GM18498 (cell line): ENCODE measurements at regions not wholly inside any gene's neighbourhood (a gene's known extent, or its start where the extent isn't known, plus 50 kb on each side); places are given as distances from the start of the nearest gene placed in this dataset.

Experiments used
- ATAC-seq: cut with Tn5 transposase; IDR thresholded peaks from one replicate; pipeline ENCODE4 v1.9.1; 2021; ENCODE audit warnings: mild to moderate bottlenecking, moderate library complexity; ENCODE audit not compliant: unreplicated experiment

- ATAC-seq: no peak
Measured at GRCh38 chr3:35500641-35501350, 138.5 kb upstream of the ARPP21 start.

- no peak for ATAC-seq
Measured at GRCh38 chr3:35502699-35503098, 136.6 kb upstream of the ARPP21 start.

DNA sequence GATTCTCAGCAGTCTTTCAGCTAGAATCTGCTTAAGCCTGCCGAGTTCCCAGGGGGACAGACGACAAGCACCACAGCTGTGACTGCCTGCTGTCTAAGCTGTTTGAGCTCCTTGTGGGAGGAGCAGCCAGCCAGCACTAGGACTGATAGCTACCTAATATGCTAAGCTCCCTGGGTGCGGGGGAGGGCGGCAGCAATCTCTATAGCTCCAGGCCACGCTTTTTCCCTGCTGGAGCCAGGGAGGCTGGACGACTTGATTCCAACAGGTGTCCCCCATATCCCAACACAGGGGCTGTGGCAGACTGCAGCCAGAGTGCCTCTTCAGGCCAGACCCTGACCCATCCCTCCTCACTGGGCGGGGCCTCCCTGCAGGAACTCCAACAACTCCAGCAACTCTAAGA lies 134.1 kb upstream of the ARPP21 start:
- no peak for ATAC-seq

DNA sequence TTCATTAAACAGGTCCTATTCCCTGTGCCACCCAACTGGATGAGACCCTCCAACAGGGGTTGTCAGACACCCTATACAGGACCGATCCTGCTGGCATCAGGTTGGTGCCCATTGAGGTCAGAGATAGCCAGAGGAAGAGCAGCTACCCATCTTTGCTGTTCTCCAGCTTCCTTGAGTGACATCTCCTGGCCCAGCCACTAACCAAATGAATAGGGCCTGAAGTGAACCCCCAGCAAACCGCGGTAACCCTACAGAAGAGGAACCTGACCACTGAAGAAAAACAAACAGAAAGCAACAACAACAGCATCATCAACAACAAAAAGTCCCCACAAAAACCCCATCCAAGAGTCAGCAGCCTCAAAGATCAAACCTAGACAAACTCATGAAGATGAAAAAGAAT lies 133.6 kb upstream of the ARPP21 start:
- ATAC-seq: no peak

DNA sequence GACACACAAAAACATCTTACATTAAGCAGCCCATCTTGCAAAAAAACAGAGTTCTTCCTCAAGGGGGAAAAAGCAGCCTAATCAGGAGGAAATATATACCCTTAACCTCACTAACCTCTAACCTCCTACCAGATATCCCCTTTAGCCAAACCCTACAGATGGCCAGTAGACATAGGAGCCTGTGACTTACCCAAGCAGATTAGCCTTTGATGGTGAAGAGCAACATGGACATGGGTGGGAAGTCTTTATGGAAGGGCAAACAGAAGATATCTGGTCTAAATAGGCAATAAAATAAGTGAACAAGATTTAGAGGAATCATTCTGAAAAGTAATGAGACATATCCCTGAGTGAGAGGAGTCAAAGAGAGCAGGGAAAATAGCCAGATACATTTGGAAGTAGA lies 119.4 kb upstream of the ARPP21 start:
- ATAC-seq: no peak

- ATAC-seq: no peak
Measured at GRCh38 chr3:35521196-35521595, 118.1 kb upstream of the ARPP21 start.

- ATAC-seq: no peak
Measured at GRCh38 chr3:35522450-35522849, 116.9 kb upstream of the ARPP21 start.

GRCh38 chr3:35523074-35523473 lies 116.3 kb upstream of the ARPP21 start:
- ATAC-seq: no peak

- no peak for ATAC-seq
Measured at GRCh38 chr3:35523838-35524237, 115.5 kb upstream of the ARPP21 start.

- ATAC-seq: no peak
Measured at GRCh38 chr3:35524856-35525255, 114.5 kb upstream of the ARPP21 start.

DNA sequence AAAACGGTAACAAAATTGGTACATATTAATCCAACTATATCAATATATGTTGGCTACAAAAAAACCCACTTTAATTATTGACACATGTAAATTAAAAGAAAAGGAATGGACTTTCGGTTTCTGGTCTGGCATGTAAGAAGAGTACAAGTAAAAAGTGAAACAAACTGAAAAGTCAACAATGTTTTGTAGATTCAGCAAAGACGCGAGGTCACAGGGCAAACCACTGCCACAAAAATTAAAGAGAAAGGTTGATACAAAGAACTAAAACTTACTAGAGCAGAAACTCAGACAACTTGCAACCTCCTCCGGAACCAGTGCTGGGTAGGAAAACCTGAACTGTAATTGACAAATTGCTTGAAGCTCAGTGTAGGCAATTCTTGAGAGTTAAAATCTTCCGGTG lies 110.6 kb upstream of the ARPP21 start:
- ATAC-seq: peak; percentile 44

DNA sequence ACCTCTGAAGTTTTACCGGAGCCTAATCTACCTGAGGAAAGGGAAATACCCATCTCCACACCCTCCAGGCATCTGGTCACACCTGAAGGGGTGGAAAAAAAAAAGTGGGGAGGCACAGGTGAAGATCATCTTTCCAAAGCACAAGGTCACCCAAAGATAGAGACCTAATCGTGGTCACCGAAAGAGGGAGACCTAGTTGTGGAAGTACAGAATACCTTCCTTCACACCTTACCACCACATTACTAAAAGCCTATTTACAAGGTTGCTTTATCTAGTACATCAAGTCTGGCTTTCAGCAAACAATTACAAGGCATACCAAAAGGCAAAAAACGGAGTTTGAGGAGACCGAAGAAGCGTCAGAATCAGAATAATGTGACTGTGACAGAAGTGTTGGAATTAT lies 110.0 kb upstream of the ARPP21 start:
- ATAC-seq: no peak

DNA sequence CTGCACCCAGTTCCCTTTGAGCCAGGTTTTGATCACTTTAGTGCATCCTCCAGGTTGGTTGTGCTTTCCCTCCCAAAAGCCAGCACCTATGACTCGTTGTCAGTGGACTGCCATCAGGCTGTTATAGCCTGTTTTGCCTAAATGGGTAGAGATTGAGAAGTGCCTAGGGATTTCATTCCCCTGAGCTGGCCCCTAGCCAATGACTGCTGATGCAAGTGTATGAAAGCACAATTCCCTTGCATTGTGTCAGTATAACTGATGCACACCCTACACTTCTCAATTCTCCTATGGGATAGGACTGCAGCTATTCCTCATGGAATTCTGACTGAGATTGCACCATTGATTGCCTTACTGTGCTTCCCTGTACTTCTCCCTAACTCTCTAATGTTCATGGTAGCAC lies 102.1 kb upstream of the ARPP21 start:
- ATAC-seq: no peak

- ATAC-seq: no peak
Measured at GRCh38 chr3:35544976-35545375, 94.3 kb upstream of the ARPP21 start.

- no peak for ATAC-seq
Measured at GRCh38 chr3:35549690-35550089, 89.6 kb upstream of the ARPP21 start.

DNA sequence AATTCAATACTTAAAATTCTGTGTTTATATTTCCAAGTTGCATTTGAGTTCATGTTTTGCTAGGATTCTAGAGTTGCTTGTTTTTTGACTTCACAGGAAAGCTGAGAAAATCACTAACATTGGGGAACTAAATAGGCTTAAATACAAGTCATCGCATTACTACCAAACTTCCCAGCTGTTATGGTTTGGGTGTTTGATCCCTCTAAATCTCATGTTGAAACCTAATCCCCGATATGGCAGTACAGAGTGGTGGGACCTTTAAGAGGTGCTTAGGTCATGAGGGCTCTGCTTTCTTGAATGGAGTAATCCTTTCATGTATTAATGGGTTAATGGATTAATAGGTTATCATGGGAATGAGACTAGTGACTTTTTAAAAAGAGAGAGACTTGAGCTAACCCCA lies 77.2 kb upstream of the ARPP21 start:
- ATAC-seq: no peak

DNA sequence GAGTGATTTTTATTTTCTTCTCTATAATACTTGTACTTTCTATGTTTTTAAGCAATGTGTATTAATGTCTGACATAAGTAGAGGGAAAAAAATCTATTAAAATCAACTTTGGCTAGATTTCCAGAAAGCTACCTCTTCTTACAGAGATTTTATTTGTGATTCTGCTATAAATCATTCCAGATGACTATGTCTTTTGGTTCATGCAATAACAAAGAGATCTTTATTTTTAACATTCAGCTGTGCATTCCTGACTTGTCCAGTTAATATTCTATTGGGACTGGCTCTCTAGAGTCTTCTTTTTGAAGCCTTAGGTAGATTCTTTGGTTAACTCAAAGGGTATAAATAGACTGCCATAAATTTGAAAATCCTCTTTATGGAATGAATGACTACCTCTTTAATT lies 74.3 kb upstream of the ARPP21 start:
- no peak for ATAC-seq
